ENCODE measurements at regions not wholly inside any gene's neighbourhood (a gene's known extent, or its start where the extent isn't known, plus 50 kb on each side); places are given as distances from the start of the nearest gene placed in this dataset.

- TF ChIP-seq ZFX (IDR thresholded peaks at IDR 0.05): no peak
- no peak for TF ChIP-seq CTCF (conservative IDR thresholded peaks at IDR 0.05)
- H3K27ac ChIP-seq: no peak overlapping the region
Measured at GRCh38 chr21:28758883-28759242, 233.8 kb downstream of the LTN1 start.

- no peak overlapping the region for H3K27ac ChIP-seq
Measured at GRCh38 chr21:28758042-28758882, 234.4 kb downstream of the LTN1 start.

GRCh38 chr21:28754862-28755261 lies 237.8 kb downstream of the LTN1 start:
- no peak overlapping the region for H3K27ac ChIP-seq
- TF ChIP-seq CTCF (conservative IDR thresholded peaks at IDR 0.05) (no peak), ZFX (IDR thresholded peaks at IDR 0.05) (no peak)

More at GRCh38 chr21:28758042-28758882, 234.4 kb downstream of the LTN1 start:
- TF ChIP-seq CTCF (conservative IDR thresholded peaks at IDR 0.05): no peak
- no peak for TF ChIP-seq ZFX (IDR thresholded peaks at IDR 0.05)

- TF ChIP-seq ZFX (IDR thresholded peaks at IDR 0.05) (no peak), CTCF (conservative IDR thresholded peaks at IDR 0.05) (no peak)
- H3K27ac ChIP-seq: no peak overlapping the region
Measured at GRCh38 chr21:28754127-28754611, 238.5 kb downstream of the LTN1 start.

- TF ChIP-seq ZFX (IDR thresholded peaks at IDR 0.05) (no peak), CTCF (conservative IDR thresholded peaks at IDR 0.05) (no peak)
Measured at GRCh38 chr21:28752131-28752530, 240.5 kb downstream of the LTN1 start.

GRCh38 chr21:28751176-28751575 lies 241.5 kb downstream of the LTN1 start:
- TF ChIP-seq ZFX (IDR thresholded peaks at IDR 0.05) (no peak), CTCF (conservative IDR thresholded peaks at IDR 0.05) (no peak)
- no peak overlapping the region for H3K27ac ChIP-seq

More at GRCh38 chr21:28752131-28752530, 240.5 kb downstream of the LTN1 start:
- H3K27ac ChIP-seq: no peak overlapping the region

GRCh38 chr21:28750565-28750964 lies 242.1 kb downstream of the LTN1 start:
- H3K27ac ChIP-seq: no peak overlapping the region
- no peak for TF ChIP-seq ZFX (IDR thresholded peaks at IDR 0.05)
- TF ChIP-seq CTCF (conservative IDR thresholded peaks at IDR 0.05): no peak
